Dedifferentiated amniotic fluid mesenchymal stem cell (primary cell): ENCODE measurements at regions not wholly inside any gene's neighbourhood (a gene's known extent, or its start where the extent isn't known, plus 50 kb on each side); places are given as distances from the start of the nearest gene placed in this dataset.
"Not testable (repeated sequence)": the region's sequence is repeated elsewhere in the genome, so short reads cannot be mapped to it uniquely, and the experiment has no call there.

Experiments used
- DNase-seq: peaks from one replicate; pipeline ENCODE4 v3.0.0-alpha.2; 2016; ENCODE audit errors: extremely low spot score

GRCh38 chr1:29782846-29783507 is 546.7 kb downstream of the PTPRU start:
- no peak for DNase-seq

- no peak for DNase-seq
Observed at GRCh38 chr1:29779146-29779545, 542.8 kb downstream of the PTPRU start.

GRCh38 chr1:29777522-29777921 is 541.2 kb downstream of the PTPRU start:
- DNase-seq, result no peak

DNA sequence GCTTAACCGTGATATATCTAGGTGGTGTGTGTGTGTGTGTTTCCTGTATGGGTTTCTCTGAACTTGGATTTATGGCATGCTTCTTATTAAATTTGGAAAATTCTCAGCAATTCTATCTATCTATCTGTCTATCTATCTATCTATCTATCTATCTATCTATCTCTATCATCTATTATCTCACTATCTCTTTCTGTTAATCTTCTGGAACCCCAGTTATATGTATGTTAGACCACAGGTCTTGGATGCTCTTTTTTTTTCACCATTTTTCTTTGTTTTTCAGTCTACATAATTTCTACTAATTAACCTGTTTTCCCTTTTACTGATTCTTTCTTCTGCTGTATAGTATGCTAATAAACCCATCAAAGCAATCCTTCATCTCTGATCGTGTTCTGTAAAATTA is 538.0 kb downstream of the PTPRU start:
- DNase-seq, result no peak

GRCh38 chr1:29772584-29773100 is 536.3 kb downstream of the PTPRU start:
- DNase-seq, result no peak

DNA sequence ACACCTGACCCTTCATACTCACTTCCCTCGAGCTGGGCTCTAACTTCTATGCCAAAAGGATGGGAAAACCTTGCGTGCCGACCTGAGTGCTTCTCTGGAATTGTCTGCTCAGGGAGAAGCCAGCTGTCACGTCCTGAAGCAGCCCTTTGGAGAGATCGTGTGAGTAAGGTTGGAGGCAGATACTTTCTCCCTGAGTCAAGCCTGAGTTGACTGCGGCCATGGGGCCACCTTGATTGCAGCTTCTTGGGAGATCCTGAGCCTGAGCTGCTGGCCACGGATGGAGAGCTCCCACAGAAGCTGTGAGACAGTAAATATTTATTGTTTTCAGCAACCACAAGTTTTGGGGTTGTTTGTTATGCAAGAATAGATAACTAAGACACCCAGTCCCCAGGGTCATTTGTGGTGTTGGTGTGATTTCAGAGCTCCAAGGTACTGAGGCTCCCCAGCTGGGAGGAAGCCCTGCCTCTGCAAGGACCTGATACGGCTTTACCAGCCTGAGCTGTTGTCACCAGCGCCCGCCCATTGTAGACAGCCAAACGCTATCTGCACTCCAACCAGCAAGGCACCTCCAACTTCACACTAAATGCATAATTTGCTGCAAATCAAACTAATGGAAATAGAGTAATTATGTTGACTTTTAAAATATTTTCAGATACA is 531.6 kb downstream of the PTPRU start:
- DNase-seq, result no peak

DNA sequence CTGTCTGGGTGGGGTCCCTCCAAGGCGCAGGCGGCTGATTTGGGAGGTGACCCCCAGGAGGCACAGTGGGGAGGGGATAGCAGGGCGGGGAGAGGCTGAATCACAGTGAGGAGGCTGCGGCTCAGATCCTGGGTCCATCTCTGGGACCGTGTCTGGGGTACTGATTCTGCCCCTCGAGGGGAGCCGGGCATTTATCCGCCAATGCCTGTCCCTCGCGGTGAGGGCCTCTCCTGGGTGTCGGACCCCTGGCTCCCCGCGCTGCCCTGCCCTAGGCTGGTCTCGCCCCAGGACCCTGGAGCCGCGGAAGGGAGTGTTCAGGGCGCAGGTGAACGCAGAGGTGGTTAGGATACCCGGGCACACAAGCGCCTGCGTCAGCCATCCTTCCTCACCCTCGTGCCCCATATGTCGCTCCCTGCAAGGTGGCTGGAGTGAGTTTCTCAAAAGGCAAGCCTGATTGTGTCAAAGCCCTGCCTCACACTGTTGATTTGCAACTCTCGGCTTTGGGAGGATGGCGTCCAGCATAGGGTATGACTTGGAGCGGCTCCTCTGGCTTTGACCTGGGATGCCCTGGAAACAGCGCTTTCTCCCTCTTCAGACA is 530.9 kb downstream of the PTPRU start:
- no peak for DNase-seq

- DNase-seq, result no peak
Observed at GRCh38 chr1:29762635-29763034, 526.3 kb downstream of the PTPRU start.

GRCh38 chr1:29761159-29761928 is 525.0 kb downstream of the PTPRU start:
- no peak for DNase-seq

DNA sequence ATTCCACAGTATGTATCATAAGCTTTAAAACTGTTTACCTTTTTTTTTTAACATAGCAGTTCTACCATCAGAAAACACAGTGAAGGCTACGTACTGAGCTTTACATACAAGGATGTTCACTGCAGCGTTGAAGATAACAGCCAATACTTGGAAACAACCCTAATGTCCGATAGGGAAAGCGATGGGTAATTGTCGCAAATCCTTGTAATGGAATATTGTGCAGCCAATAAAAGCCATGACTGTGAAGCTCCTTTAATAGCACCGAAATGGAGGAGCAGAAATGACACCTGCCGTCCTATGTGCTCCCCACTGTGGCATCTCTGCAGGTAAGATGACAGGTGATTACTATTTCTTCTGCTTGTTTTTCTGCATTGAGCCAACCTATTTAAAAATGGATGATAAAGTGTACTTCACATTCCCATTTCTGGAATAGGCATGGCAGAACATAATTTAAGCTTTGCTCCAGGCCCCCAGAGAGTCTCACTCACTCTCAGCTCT is 523.8 kb downstream of the PTPRU start:
- no peak for DNase-seq

GRCh38 chr1:29758781-29759499 is 522.6 kb downstream of the PTPRU start:
- no peak for DNase-seq

- DNase-seq, result no peak
Observed at GRCh38 chr1:29757866-29758780, 521.8 kb downstream of the PTPRU start.

DNA sequence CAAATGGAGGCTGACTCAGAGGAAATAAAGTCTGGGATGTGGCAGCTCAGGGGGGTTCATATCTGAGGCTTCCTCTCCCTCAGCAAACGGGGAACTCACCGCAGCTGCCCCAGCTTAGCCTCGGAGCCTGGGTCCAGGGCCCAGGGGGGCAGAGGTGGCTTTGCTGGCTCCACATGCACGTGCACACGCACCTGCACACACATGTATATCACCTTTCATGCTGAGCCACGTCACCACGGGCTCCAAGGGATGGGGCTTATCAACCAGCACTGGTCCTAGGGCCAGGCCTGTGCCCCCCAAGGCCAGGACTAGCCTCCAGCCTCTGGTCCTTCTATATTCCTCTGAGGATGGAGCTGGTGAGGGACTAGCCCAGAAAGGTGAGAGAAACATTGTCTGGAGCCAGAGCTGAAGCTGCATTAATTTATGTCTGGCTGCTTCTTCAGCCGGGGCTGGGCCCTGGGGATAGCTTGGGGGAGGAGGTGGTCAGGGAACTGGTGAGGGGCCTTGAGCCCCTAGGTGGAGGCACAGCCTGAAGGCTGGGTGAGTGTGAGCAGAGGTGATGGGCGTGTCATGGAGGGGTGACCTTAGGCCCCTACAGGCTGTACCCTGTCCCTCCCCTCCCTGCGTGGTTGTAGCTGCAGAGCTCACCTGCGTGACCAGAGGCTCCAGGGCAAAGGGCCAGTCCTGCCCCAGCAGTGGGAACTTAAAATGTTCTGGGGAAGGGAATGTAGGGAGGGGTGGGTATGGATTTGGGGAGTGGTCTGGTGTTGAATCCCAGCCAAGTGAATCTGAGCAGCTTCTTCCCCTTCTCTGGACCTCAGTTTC is 520.8 kb downstream of the PTPRU start:
- DNase-seq, result no peak

DNA sequence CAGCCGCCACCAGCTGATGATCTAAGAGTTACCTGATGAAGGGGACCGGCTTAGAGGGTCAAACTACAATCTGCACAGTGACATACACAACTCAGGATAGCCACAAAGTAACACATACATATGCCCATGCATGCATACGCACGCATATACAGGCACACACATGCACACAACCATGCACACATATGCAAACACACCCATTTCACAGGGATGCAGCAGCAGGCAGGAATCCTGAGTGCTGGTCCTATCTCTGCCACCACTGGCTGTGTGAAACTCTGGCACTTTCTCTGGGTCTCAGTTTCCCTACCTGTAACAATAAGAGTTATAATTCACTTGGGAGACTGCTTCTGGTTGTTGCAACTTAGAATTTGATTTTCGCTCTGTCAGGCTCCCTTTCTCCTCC is 520.2 kb downstream of the PTPRU start:
- DNase-seq, result no peak

- DNase-seq, result no peak
Observed at GRCh38 chr1:29756085-29756484, 519.8 kb downstream of the PTPRU start.

- DNase-seq, result not testable (repeated sequence)
Observed at GRCh38 chr1:29755412-29756015, 519.2 kb downstream of the PTPRU start.

- no peak for DNase-seq
Observed at GRCh38 chr1:29754573-29755375, 518.5 kb downstream of the PTPRU start.
